Activated naive CD8-positive, alpha-beta T cell treated with anti-CD3 and anti-CD28 coated beads for 36 hours (primary cell): ENCODE measurements at regions not wholly inside any gene's neighbourhood (a gene's known extent, or its start where the extent isn't known, plus 50 kb on each side); places are given as distances from the start of the nearest gene placed in this dataset.

Source experiments
- DNase-seq: peaks from one replicate; pipeline ENCODE4 v3.0.0; 2021
- H3K27ac Mint-ChIP-seq: one replicate; pipeline ENCODE4 v1.8.0; 2022; ENCODE audit warnings: mild to moderate bottlenecking, moderate library complexity, mixed read lengths
- H3K27me3 Mint-ChIP-seq: one replicate; pipeline ENCODE4 v1.8.0; 2022; ENCODE audit warnings: mild to moderate bottlenecking, mixed read lengths
- H3K36me3 Mint-ChIP-seq: one replicate; pipeline ENCODE4 v1.8.0; 2021; ENCODE audit warnings: mild to moderate bottlenecking, mixed read lengths
- H3K4me1 Mint-ChIP-seq: one replicate; pipeline ENCODE4 v1.8.0; 2021; ENCODE audit warnings: mixed read lengths
- H3K4me3 Mint-ChIP-seq: one replicate; pipeline ENCODE4 v1.8.0; 2022; ENCODE audit warnings: mild to moderate bottlenecking, moderate library complexity, mixed read lengths
- H3K9me3 Mint-ChIP-seq: one replicate; pipeline ENCODE4 v1.8.0; 2022; ENCODE audit warnings: mixed read lengths

DNA sequence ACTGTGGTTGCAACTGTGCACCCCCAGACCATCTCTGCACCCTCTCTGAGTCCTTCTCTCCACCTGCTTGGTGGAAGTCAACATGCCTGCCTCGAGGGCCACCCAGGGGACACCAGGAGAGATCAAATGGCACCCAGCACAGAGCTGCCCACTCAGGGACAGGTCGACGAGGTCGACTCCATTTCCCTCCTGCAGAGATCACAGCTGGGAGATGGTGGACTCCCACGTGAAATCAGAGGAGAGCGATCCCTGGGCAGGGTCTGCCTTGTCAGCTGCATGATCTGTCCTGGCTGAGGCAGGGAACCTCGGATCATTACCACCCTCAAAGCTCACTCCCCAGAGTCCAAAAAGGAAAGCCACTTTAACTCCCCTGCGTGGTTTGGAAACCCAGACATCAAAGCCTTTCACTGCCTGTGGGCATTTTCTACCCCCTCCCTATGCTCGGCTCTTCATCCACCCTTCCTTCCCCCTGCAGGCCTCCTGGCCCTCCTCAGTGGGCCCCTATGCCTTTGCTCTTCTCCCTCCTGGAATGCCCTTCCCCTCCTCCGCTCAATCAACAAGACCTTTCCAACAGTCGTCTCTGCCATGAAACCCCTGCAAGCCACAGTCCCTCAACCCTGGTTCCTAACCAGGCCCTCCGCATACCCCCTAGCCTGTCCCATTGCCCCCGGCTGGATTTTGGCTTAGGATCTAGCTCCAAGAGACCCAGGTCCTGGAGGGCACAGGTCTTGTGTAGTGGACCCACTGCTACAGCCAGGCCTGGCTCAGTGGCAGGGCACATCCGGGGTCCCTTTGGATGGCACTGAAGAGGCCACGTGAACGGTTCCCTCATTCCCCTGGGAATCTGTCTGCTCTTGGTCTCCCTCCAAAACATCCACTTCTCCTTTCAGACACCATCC, 103.8 kb upstream of the RPL38 start:
- H3K36me3 Mint-ChIP-seq = no peaks in the 10 kb centered on the region
- H3K27me3 Mint-ChIP-seq = peaks cover 3% of the 10 kb centered on the region
- no peaks in the 10 kb centered on the region for H3K9me3 Mint-ChIP-seq
- no peak overlapping the region for H3K4me3 Mint-ChIP-seq
- H3K4me1 Mint-ChIP-seq = no peaks in the 10 kb centered on the region
- no peak for DNase-seq
- H3K27ac Mint-ChIP-seq = no peak overlapping the region

DNA sequence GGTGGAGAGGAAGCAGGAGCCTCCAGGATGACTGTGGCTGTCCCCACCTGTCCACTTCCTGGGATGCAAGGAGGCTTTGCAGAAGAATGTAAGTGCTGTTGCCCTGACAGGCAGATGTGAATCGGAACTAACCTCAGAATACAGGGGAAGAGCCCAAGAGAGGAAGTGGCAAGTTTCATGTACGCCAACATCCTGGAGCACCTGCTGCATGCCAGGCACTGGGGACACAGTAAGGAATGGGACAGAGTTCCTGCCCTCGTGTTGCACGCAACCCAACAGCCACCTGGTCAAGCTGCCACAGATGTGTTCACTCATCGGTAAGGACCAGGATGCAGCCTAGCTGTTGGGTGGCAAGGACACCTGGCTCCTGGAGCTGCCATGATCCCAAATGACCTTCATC, 98.6 kb upstream of the RPL38 start:
- Mint-ChIP-seq H3K4me1 (no peaks in the 10 kb centered on the region), H3K27ac (no peak overlapping the region), H3K27me3 (peaks cover 17% of the 10 kb centered on the region), H3K36me3 (no peaks in the 10 kb centered on the region), H3K4me3 (no peak overlapping the region), H3K9me3 (no peaks in the 10 kb centered on the region)
- DNase-seq = no peak

DNA sequence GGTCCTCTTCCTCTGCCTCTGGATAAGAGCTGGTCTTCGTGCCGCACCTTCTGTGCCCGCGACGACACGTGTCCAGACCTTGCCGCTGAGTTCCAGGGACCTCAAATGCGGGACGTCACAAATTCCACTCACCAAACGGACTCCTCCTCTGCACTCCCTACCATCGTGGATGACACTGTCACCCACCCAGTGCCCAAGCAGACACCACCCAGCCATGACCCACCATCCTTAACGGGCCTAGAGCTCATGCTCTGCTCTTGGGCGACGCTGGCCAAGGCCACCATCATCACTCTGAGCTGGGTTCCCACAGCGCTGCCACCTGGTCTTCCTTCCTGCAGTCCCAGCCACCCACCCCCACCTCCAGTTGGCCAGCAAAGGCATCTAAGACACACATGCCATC, 96.4 kb upstream of the RPL38 start:
- H3K27me3 Mint-ChIP-seq = peaks cover 20% of the 10 kb centered on the region
- H3K4me1 Mint-ChIP-seq = no peaks in the 10 kb centered on the region
- no peaks in the 10 kb centered on the region for H3K9me3 Mint-ChIP-seq
- no peaks in the 10 kb centered on the region for H3K36me3 Mint-ChIP-seq
- DNase-seq = no peak
- H3K27ac Mint-ChIP-seq = no peak overlapping the region
- H3K4me3 Mint-ChIP-seq = no peak overlapping the region

DNA sequence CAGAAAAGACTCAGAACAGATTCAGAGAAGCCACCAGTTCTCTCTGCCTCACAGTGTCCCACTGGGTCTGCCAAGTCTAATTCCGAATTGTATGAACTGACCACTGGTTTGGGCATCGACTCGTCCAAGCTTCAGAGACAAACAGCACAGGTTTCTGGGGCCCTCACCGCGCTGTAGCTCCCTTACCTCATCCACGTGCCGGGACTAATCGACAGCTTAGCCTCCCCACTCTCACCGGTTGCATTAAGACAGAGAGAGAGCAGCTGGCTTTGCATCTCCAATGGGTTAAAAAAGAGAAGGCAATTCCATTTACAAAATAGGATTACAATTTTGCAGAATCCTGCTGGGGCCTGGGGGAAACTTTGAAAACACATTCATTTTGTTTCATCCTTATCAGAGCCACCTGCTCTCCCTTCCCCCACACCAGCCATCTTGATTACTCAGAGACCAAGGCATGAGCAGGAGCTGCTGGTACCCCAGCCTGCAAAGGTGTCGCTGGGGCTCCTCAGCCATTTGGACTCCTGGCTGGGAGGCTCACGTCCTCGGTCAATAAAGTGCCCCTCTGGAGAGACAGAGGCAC, 95.3 kb upstream of the RPL38 start:
- Mint-ChIP-seq H3K27me3 (peaks cover 17% of the 10 kb centered on the region), H3K9me3 (no peaks in the 10 kb centered on the region), H3K4me3 (no peak overlapping the region), H3K36me3 (no peaks in the 10 kb centered on the region), H3K27ac (no peak overlapping the region), H3K4me1 (no peaks in the 10 kb centered on the region)
- no peak for DNase-seq

DNA sequence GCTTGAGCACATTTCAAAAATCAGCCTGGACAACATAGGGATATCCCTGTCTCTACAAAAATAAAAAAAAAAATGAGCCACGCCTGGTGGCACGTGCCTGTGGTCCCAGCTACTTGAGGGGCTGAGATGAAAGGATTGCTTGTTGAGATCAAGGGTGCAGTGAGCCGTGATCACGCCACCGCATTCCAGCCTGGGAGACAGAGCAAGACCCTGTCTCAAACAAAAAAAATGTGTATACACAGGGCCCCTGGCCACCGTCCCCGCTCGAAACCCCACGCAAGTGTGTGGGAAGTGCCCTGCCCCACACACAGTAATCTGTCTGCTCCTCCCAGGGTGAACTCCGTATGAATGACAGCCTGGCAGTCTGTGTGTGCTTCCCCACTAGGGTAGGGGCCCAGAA, 93.0 kb upstream of the RPL38 start:
- no peaks in the 10 kb centered on the region for H3K9me3 Mint-ChIP-seq
- H3K27me3 Mint-ChIP-seq = peaks cover 22% of the 10 kb centered on the region
- no peaks in the 10 kb centered on the region for H3K36me3 Mint-ChIP-seq
- no peak for DNase-seq
- no peak overlapping the region for H3K27ac Mint-ChIP-seq
- no peaks in the 10 kb centered on the region for H3K4me1 Mint-ChIP-seq
- no peak overlapping the region for H3K4me3 Mint-ChIP-seq

DNA sequence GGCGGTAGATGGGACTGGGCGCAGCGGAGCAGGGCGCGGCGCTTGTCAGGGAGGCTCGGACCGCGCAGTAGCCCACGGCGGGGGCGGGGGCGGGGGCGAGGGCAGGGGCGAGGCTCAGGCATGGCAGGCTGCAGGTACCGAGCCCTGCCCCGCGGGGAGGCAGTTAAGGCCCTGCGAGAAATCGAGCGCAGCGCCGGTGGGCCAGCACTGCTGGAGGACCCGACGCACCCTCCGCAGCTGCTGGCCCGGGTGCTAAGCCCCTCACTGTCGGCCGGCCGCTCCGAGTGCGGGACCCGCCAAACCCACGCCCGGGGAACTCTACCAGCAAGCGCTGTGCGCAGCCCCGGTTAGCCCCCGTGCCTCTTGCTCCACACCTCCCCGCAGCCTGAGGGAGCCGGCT, 90.2 kb upstream of the RPL38 start:
- H3K4me1 Mint-ChIP-seq = no peaks in the 10 kb centered on the region
- H3K27ac Mint-ChIP-seq = no peak overlapping the region
- no peaks in the 10 kb centered on the region for H3K9me3 Mint-ChIP-seq
- peaks cover 26% of the 10 kb centered on the region for H3K27me3 Mint-ChIP-seq
- H3K4me3 Mint-ChIP-seq = no peak overlapping the region
- H3K36me3 Mint-ChIP-seq = no peaks in the 10 kb centered on the region
- DNase-seq = no peak

DNA sequence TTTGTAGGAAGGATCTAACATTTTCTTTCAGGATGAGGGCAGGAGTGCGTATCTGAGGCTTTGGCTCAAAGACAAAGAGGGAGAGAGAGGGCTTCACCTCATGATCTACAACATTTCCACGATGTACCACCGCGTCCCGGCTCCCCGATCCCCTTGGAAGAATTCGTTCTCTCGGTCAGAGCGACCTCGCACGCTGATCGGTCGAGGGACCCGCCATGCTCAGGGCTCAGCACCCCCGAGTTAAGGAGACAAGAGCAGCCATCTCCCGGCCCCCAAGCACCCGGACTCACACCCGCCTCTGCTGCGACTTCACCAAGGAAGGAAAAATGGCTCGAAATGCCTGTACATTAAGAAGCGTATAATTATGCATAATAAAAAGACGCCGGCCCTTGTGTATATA, 89.5 kb upstream of the RPL38 start:
- no peak overlapping the region for H3K4me3 Mint-ChIP-seq
- H3K27me3 Mint-ChIP-seq = peaks cover 31% of the 10 kb centered on the region
- no peak overlapping the region for H3K27ac Mint-ChIP-seq
- no peak for DNase-seq
- H3K4me1 Mint-ChIP-seq = no peaks in the 10 kb centered on the region
- H3K36me3 Mint-ChIP-seq = no peaks in the 10 kb centered on the region
- H3K9me3 Mint-ChIP-seq = no peaks in the 10 kb centered on the region

DNA sequence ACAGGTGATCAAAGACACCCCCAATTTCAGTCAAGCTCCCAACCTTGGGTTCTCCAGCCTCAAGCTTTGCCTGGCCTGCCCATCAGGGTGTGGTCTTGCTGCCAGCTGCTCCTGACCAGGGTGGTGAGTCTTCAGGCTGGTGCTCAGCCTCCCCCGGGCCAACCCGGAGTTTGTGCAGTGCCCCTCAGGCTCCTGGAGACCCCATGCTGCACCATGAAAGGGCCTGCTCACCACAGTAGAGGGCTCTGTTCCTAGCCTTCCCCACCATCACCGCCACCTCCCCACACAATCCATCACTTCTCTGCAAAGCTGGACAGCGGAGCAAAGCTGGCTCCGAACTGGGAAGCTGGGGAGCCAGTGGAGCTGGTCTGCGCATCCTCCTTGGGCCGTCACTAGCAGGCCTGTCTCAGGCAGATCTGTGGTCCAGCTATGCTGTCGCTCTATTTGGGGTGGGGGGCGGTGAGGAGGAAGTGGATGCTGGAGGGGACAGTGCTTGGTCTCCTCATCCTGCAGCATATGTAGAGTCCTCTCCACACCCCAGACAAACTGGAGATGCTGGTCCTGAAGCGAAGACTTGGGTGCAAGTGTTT, 88.5 kb upstream of the RPL38 start:
- H3K36me3 Mint-ChIP-seq = no peaks in the 10 kb centered on the region
- no peaks in the 10 kb centered on the region for H3K9me3 Mint-ChIP-seq
- peaks cover 32% of the 10 kb centered on the region for H3K27me3 Mint-ChIP-seq
- no peak for DNase-seq
- H3K4me3 Mint-ChIP-seq = no peak overlapping the region
- H3K27ac Mint-ChIP-seq = no peak overlapping the region
- H3K4me1 Mint-ChIP-seq = no peaks in the 10 kb centered on the region

DNA sequence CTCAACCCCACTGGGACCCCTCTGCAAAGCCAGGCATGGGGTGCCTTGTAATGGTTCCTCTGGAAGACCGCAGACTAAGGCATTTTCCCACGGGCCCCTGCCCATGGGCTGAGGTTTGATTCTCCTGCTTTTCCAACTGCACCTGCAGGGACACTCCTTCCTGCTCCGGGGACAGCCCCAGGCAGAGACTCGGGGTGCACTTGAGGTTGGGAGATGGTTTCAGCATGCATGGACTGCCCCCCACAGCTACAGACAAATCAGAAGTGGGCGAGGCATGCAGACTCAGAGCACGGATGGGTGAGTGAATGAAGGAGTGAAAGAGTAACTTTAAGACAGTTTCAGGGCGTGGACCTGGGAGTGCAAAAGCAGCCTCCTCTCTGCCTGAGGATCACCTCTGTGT, 87.9 kb upstream of the RPL38 start:
- no peak overlapping the region for H3K4me3 Mint-ChIP-seq
- H3K4me1 Mint-ChIP-seq = no peaks in the 10 kb centered on the region
- H3K27ac Mint-ChIP-seq = no peak overlapping the region
- no peaks in the 10 kb centered on the region for H3K36me3 Mint-ChIP-seq
- no peak for DNase-seq
- H3K9me3 Mint-ChIP-seq = no peaks in the 10 kb centered on the region
- peaks cover 31% of the 10 kb centered on the region for H3K27me3 Mint-ChIP-seq

DNA sequence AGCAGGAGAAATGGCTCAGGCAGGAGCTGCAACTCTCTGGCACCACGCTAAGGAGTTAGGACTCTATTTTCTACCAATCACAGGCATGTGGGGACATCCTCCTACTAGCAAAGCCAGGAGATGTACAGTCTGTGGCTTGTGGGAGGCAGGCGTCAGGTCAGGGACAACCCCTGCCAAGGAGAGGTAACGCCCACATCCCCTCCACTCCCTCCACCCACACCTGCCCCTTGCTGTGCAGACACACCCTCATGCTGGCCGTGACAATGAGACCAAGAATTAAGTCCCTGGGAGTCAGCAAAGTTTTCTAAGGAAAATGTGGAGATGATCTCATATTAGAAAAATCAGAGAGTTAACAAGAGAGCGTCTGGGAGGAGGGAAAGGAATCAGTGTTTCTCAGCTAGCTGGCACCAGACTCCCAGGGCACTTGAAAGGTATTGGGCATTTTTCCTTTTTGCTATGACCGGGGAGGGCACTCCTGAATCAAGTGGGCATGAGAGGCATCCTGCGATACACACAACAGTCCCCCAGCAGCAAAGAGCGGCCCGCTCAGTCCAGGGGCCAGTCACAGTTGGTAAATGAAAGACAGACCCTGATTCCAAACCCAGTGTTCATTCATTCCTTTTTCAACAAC, 87.3 kb upstream of the RPL38 start:
- no peak for DNase-seq
- Mint-ChIP-seq H3K27me3 (peaks cover 29% of the 10 kb centered on the region), H3K9me3 (no peaks in the 10 kb centered on the region), H3K4me3 (no peak overlapping the region), H3K27ac (no peak overlapping the region), H3K36me3 (no peaks in the 10 kb centered on the region), H3K4me1 (no peaks in the 10 kb centered on the region)

DNA sequence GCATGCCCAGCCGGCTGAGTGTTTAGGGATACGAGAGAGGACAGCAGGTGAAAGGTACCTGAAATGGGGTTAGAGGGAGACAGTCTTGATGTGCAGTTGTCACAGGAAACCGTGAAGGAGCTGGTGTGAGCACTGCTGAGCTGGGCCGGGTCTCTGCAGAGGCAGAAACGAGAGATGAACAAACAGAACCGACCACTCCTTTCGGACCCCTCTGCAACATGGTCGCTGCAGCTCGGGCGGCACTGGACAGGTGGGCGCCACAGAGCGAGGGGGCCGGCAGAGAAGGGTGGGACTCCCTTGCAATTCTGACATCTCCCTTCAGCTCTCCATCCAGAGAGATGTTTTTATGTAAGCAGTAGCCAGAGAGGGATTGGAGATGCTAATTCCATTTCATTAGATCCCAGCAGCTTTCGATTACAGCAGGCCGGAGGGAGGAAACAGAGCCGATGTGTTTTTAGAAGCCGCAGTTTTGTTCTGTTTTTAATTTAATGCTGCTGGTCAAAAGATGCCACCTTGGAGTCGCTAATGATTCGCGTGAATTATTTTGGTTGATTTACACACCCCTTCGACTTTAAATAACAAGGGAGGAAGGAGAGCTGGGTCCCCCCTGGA, 86.3 kb upstream of the RPL38 start:
- Mint-ChIP-seq H3K36me3 (no peaks in the 10 kb centered on the region), H3K4me3 (no peak overlapping the region), H3K4me1 (no peaks in the 10 kb centered on the region), H3K9me3 (no peaks in the 10 kb centered on the region), H3K27me3 (peaks cover 29% of the 10 kb centered on the region), H3K27ac (no peak overlapping the region)
- no peak for DNase-seq

DNA sequence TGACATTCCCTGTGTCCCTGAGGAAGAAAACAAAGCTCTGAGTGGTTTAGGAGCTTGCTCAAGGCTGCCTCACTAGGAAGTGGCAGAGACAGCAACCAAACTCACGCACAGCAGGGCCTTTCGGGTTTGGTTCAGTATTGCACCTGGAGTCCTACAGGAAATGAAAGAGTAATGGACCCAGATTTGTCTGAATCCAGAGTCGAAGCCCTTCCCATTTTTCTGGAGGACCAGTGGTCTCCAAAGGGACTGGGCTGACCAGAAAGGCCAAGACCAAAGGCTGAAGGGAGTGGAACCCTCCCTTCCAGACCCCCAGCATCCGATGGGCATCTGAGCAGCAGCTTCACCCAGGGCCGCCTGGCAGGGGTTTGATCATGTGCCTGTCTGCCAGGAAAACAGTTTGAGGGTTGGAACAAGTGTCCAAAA, 85.5 kb upstream of the RPL38 start:
- H3K9me3 Mint-ChIP-seq = no peaks in the 10 kb centered on the region
- no peak overlapping the region for H3K4me3 Mint-ChIP-seq
- no peak for DNase-seq
- no peaks in the 10 kb centered on the region for H3K4me1 Mint-ChIP-seq
- no peak overlapping the region for H3K27ac Mint-ChIP-seq
- no peaks in the 10 kb centered on the region for H3K36me3 Mint-ChIP-seq
- H3K27me3 Mint-ChIP-seq = peaks cover 35% of the 10 kb centered on the region

DNA sequence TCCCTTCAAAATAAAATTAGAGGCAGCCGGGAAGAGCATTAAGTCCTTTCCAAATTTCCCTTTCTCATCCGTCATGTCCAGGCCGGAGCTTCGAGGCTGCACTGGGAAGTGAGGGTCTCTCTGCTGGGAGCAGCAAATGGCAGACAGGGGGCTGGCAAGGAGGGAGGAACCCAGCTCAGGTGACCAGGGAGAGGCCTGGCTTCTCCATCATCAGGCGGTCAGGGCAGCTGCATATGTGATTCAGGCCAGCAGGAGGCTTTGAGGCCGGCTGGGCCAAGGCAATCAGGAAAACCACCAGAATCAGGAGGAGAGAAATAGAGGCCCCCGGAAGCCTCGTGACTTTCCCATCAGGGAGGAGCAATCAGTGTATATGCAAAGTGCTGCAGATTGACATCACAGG, 85.0 kb upstream of the RPL38 start:
- no peaks in the 10 kb centered on the region for H3K9me3 Mint-ChIP-seq
- H3K4me1 Mint-ChIP-seq = no peaks in the 10 kb centered on the region
- DNase-seq = no peak

DNA sequence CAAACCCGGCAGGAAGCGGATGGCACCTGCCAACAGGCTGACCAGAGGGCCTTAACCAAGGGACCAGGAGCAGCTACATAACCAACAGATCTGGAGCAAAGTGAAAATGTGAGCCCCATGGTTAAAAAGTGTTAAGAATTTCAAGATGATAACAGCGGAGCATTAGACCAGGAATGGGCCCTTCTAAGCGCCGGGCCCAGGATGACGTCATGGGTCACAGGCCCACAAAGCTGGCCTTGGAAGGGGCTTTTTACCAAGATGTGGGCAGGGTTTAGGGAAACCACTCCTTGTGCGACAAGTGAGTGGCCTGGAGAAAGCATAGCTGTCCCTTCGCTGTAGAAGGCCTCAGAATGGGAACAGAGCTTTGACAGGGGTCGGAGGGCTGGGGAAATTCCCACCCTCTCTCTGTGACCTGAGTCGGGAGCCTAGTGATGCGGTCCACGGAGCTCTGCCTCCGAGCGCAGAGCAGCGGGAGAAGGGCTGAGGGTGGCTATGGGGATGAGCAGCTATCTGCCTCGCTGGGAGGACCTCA, 84.4 kb upstream of the RPL38 start:
- peaks cover 35% of the 10 kb centered on the region for H3K27me3 Mint-ChIP-seq
- no peaks in the 10 kb centered on the region for H3K9me3 Mint-ChIP-seq
- H3K27ac Mint-ChIP-seq = no peak overlapping the region
- H3K4me3 Mint-ChIP-seq = no peak overlapping the region
- no peak for DNase-seq
- no peaks in the 10 kb centered on the region for H3K4me1 Mint-ChIP-seq
- H3K36me3 Mint-ChIP-seq = no peaks in the 10 kb centered on the region

More for the DNA sequence above, 85.0 kb upstream of the RPL38 start:
- Mint-ChIP-seq H3K4me3 (no peak overlapping the region), H3K27me3 (peaks cover 35% of the 10 kb centered on the region), H3K27ac (no peak overlapping the region), H3K36me3 (no peaks in the 10 kb centered on the region)

DNA sequence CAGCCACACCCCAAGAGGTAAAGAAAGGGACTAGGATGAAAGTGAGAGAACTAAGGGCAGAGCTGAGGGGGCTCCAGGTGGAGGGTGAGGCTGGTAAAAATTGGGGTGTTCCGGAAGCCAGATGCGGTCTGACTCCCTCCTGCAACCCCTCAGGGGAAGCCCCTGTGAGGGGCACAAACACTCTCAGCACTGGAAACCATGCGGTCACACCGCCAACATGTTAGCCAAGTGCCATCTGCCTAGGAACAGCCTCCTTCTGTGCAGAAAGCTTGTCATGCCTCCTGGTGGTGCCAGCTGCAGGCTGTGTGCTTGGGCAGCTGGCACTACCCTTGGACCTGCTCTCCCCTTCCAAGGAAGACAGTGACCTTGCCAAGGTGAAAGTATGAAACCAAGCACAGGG, 83.5 kb upstream of the RPL38 start:
- no peaks in the 10 kb centered on the region for H3K9me3 Mint-ChIP-seq
- no peak overlapping the region for H3K4me3 Mint-ChIP-seq
- H3K4me1 Mint-ChIP-seq = no peaks in the 10 kb centered on the region
- DNase-seq = no peak
- no peak overlapping the region for H3K27ac Mint-ChIP-seq
- no peaks in the 10 kb centered on the region for H3K36me3 Mint-ChIP-seq
- peaks cover 35% of the 10 kb centered on the region for H3K27me3 Mint-ChIP-seq
